Retina (tissue), 1 donor: ENCODE measurements at regions not wholly inside any gene's neighbourhood (a gene's known extent, or its start where the extent isn't known, plus 50 kb on each side); places are given as distances from the start of the nearest gene placed in this dataset.
"Not testable (repeated sequence)": the region's sequence is repeated elsewhere in the genome, so short reads cannot be mapped to it uniquely, and the experiment has no call there.

Experiments used
- DNase-seq: peaks from one replicate; pipeline ENCODE4 v3.0.0-alpha.2; 2016

GRCh38 chr3:127412578-127413317 lies 124.9 kb upstream of the PRR20G start:
- DNase-seq, result no peak

GRCh38 chr3:127411875-127412274 lies 124.0 kb upstream of the PRR20G start:
- DNase-seq, result not testable (repeated sequence)

- DNase-seq, result no peak
Measured at GRCh38 chr3:127411083-127411727, 123.4 kb upstream of the PRR20G start.

- no peak for DNase-seq
Measured at GRCh38 chr3:127410678-127411077, 122.8 kb upstream of the PRR20G start.

GRCh38 chr3:127410137-127410488 lies 122.3 kb upstream of the PRR20G start:
- DNase-seq, result no peak

- DNase-seq, result no peak
Measured at GRCh38 chr3:127409421-127410136, 121.7 kb upstream of the PRR20G start.

- peak; percentile 73 for DNase-seq
Measured at GRCh38 chr3:127408684-127409420, 121.0 kb upstream of the PRR20G start.

GRCh38 chr3:127408022-127408683 lies 120.3 kb upstream of the PRR20G start:
- peak; percentile 46 for DNase-seq

- DNase-seq, result no peak
Measured at GRCh38 chr3:127407026-127407939, 119.4 kb upstream of the PRR20G start.

- DNase-seq, result no peak
Measured at GRCh38 chr3:127406309-127407025, 118.6 kb upstream of the PRR20G start.

GRCh38 chr3:127405791-127406190 lies 117.9 kb upstream of the PRR20G start:
- DNase-seq, result no peak

GRCh38 chr3:127405010-127405598 lies 117.3 kb upstream of the PRR20G start:
- DNase-seq, result no peak

- DNase-seq, result peak; percentile 73
Measured at GRCh38 chr3:127404221-127405009, 116.6 kb upstream of the PRR20G start.

- no peak for DNase-seq
Measured at GRCh38 chr3:127403795-127404194, 115.9 kb upstream of the PRR20G start.

GRCh38 chr3:127399154-127399553 lies 111.3 kb upstream of the PRR20G start:
- no peak for DNase-seq

GRCh38 chr3:127396473-127396872 lies 108.6 kb upstream of the PRR20G start:
- DNase-seq, result no peak

- no peak for DNase-seq
Measured at GRCh38 chr3:127395663-127396355, 108.0 kb upstream of the PRR20G start.

GRCh38 chr3:127394984-127395662 lies 107.3 kb upstream of the PRR20G start:
- peak; percentile 68 for DNase-seq
